ENCODE measurements at regions not wholly inside any gene's neighbourhood (a gene's known extent, or its start where the extent isn't known, plus 50 kb on each side); places are given as distances from the start of the nearest gene placed in this dataset.

DNA sequence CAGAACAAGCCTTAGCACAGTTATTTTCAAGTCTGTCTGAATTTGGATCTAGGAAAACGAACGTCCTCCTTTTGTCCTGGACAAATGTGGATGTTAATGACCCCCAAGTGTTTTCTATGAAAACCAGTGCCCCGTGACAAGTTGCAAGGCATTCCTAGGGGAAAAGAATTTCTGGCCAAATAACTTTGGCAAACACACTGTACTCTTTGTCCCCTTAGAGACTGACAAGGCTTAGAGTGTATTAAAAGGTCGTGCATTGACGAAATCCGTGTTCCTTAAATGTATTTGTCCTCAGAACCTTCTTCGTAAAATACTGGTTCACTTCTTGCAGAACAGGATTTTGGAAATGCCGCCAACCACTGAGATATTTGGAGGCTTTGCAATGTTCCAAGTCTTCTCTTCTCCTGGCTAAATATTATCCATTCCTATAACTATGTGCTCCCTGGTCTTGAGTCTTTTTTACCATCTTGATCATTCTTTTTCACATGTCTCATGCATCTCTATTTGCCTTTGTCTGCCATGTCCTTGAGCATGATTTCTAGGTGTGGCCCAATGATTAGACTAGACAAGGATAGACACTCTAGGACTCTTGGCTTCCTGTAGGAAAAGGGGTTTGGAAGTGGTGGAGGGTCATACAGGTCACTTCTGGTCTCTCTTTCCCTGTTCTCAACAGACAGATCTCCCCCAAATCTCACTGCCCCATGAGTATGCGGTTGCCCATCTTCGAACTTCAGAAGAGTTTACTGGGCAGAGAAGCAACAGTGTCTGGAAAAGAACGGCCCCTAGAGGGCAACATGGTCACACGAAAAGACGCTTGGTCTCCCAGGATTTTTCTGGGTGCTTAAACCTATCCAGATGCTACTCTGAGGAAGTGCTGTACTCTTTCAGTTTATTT, 117.5 kb downstream of the EDEM1 start:
- no peak for DNase-seq (ENCODE audit: low read depth)

DNA sequence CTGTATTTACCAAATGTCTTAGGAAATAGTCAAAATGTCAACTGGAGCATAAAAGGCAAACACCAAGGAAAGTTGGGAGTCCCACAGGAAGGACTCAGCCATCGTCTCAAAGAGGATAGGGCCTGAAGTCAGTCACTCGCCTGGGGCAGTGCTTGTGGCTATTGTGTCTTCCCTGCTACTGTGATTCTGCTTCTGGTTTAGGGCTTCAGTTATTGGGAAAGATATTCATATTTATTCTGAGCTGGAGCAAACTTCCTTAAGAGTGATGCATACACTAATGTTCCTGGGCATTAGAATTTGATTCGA, 118.1 kb downstream of the EDEM1 start:
- no peak for DNase-seq (ENCODE audit: low read depth)

GRCh38 chr3:5309171-5309570, 121.7 kb downstream of the EDEM1 start:
- no peak for DNase-seq (ENCODE audit: low read depth)

DNA sequence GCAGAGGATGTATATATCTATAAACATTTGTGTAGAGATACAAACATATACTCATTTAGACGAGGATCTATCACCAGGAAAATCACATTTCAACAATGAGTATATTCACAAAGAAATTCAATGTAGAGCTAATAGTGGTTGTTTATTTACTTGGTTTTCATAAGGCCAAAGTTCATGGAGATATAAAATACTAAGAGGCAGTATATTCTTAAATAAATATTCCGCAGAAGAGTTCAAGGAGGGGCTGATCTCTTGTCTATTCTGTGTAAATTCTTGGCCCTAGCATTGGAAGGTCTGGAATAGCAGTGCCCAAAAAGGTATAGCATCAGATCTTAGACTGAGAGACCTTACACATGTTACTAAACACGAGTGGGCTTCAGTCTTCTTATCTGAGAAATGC, 122.1 kb downstream of the EDEM1 start:
- no peak for DNase-seq (ENCODE audit: low read depth)

DNA sequence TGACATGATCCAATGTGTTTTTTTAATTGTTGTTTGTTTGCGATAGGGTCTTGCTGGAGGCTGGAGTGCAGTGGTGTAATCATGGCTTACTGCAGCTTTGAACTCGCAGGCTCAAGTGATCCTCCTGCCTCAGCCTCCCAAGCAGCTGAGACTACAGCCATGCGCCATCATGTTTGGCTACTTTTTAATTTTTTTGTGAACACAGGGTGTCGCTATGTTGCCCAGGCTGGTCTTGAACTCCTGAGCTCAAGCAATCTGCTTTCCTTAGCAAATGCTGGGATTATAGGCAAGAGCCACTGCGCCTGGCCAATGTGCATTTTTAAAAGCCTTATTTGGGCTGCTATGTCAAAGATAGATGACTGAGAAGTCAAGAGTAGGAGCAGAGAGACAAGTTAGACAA, 123.0 kb downstream of the EDEM1 start:
- DNase-seq (ENCODE audit: low read depth): no peak

- DNase-seq (ENCODE audit: low read depth): no peak
Observed at GRCh38 chr3:5312290-5312689, 124.8 kb downstream of the EDEM1 start.

DNA sequence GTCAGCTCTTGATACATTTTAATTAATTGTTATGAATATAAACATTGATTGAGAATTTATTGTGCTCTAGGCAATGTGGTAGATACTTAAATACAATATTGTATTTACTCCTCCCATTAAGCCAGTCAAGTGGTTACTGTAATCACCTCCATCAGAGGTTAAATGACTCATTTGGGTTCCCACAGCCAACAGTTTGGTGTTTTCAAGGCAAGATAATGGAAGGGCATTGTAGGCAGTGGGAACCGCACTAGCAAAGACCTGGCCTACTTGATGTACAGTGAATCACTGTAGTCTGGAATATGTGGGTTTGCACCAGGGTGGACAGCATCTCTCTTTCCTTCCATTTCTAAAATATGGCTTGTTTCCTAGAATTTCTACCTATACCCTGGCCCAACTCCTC, 127.4 kb downstream of the EDEM1 start:
- DNase-seq (ENCODE audit: low read depth): no peak

DNA sequence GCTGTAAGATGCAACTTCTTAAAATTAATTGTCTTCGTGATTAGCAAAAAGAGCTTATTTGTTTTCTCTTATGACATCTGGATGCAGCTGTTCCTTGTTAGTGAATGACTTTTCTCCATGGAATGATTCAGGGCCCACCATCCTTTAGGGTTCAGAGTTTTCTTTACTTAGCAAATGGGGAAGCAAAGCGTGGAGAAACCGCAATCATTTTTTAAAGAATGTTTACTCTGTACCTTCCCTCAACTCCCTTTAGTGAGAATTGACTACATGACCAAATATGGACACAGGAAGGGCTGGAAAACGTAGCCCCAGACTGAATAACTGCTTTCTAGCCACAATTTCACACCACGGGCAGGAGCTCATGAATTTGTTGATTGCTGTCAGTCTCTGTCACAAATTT, 130.1 kb downstream of the EDEM1 start:
- no peak for DNase-seq (ENCODE audit: low read depth)

DNA sequence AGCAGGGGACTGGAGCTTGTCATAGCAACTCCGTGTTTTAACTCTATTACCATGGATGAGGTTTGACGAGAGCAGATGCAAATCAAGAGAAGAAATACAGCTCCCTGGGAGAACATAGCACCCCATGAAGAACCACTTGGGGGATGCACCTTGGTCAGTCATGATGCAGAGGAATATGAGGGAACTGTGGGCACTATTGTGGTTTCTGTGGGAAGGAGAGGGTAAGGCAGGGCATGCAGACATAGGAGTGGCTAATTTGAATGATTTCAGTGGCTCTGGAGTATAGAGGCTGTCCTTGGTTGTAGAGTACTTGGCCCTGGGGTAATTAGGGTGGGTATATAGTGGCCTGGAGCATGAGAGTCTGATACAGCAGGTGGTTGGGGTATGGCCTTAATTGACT, 131.9 kb downstream of the EDEM1 start:
- DNase-seq (ENCODE audit: low read depth): no peak

GRCh38 chr3:5321666-5322340, 134.3 kb downstream of the EDEM1 start:
- DNase-seq (ENCODE audit: low read depth): no peak

- DNase-seq (ENCODE audit: low read depth): no peak
Observed at GRCh38 chr3:5324780-5325179, 137.3 kb downstream of the EDEM1 start.

DNA sequence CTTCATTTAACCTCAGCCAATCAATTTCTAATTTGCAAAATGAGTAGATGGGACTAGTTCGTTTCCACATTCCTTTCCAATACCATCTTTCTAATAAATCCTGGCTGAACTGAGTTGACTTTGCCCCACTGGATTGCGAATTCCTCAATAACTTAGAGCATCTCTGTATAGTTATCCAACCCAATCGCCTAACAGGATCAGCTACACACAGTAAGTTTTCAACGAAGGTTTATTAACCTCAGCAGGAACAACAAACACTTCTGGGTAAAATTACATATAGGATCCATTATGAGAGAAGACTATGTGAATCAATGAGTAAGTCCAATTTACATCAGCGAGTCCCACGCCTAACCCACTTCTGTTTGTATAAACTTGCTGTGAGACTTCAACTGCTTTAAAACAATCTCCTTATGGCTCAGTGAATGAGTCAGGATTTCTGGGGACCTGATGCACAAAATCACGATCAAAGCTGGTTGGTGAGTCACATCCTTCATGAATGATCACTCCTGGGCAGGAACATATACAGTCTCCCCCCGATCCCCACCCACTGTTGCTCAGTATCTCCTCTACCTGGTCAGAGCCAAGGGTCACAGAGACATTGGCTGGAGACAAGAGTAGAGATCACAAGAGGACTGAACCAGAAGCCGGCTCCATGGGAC, 142.8 kb downstream of the EDEM1 start:
- DNase-seq (ENCODE audit: low read depth): no peak

GRCh38 chr3:5331567-5332269, 144.2 kb downstream of the EDEM1 start:
- DNase-seq (ENCODE audit: low read depth): no peak

DNA sequence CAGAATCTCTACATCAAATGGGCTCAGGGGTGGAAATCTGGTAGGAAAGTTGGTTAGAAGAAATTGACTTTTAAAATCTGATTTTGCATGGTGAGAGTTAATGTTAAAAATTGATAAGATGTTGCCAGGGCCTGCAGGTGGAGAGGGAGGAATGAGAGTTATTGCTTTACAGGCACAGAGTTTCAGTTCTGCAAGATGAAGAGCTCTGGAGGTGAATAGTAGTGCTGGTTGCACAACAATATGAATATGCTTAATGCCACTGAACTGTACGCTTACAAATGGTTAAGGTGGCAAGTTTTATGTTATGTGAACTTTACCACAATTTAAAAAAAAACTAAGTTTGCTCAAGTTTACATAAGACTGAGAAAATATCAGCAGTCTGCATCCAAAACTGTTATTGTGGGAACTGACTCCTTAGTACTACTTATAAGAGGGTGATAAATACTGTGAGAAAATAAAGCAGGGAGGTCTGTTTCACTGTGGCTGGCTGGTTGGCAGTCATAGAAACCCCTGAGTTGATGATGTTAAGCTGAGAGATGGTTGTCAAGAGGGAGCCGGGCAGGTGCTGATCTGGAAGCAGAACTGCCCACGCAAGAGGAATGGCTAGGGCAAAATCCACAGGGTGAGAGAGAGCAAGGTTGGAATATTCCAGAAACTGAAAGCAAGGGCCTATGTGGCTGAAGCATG, 144.9 kb downstream of the EDEM1 start:
- DNase-seq (ENCODE audit: low read depth): no peak

GRCh38 chr3:5339967-5340535, 152.5 kb downstream of the EDEM1 start:
- no peak for DNase-seq (ENCODE audit: low read depth)

GRCh38 chr3:5341610-5342009, 154.1 kb downstream of the EDEM1 start:
- no peak for DNase-seq (ENCODE audit: low read depth)

DNA sequence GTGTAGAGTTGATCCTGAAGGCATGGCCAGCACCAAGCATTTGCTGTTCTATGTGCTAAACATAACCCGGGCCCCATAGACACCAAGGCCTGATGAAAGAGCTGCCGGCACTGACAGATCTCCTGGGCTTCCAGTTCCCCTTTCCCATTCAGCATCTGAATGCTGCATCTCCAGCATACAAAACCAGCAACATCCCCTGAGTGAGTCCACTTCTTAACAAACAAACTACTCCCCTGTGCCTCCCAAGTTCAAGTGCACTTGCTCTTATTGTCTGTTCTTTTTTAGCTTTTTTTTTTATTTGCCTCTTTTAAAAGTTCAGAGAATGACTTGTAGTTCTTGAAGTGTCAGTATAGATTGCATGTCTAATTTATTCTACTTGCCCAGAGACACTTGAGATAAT, 156.0 kb downstream of the EDEM1 start:
- DNase-seq (ENCODE audit: low read depth): no peak

- no peak for DNase-seq (ENCODE audit: low read depth)
Observed at GRCh38 chr3:5344707-5345106, 157.2 kb downstream of the EDEM1 start.

DNA sequence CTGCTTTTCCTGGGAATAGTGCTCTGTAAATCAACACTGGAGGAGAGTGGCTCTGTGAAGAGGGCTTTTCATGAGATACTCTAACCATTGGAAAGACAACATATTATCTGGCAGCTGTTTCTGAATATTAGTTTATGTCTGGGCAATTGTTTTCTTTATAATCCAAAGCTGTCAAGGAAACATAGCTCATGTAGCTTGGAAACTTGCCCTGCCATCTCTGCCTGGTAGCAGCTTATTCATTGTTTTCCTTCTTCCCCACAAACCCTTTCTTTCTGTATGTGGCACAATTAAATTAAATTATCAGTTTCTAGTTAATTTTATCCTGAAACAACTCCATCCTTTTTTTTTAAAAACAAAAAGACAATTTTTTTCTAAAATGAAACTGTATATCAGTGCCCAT, 160.0 kb downstream of the EDEM1 start:
- DNase-seq (ENCODE audit: low read depth): no peak

DNA sequence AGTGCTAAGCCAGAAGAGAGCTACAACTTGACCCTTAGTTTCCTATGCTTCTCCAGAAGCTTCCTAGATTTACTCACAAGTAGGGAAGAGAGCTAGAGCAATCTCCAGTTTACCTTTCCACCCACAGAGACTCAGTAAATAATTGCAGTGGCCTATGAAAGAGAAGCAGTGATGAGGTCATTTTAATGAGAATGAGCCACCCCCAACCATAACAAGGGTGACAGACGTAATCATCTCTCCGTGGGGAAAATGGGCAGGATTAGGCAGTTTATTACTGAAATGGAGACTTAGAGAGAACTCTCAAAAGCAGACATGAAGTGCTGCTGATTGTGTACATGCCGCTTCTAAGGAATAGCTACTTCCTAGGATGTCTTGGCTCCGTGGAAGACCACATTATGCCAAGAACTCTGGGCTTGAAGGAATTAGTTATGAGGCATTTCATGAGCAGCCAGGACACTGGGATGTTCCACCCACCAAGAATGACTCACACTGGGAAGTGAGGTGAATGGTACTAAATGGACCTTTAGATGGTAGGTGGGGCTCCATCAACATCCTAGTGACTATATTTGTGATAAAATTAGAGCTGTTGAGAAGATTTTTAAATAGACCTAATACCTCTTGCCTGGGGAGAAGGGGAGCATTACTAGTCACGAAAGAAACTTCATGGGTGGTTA, 160.9 kb downstream of the EDEM1 start:
- DNase-seq (ENCODE audit: low read depth): no peak

GRCh38 chr3:5349343-5349742, 161.8 kb downstream of the EDEM1 start:
- no peak for DNase-seq (ENCODE audit: low read depth)
